Bronchial epithelial cell (primary cell): ENCODE measurements at regions not wholly inside any gene's neighbourhood (a gene's known extent, or its start where the extent isn't known, plus 50 kb on each side); places are given as distances from the start of the nearest gene placed in this dataset.
A peak's percentile ranks its signal among the peaks of the same experiment; 100 is the strongest.
"Not testable (repeated sequence)": the region's sequence is repeated elsewhere in the genome, so short reads cannot be mapped to it uniquely, and the experiment has no call there.

Experiments
- DNase-seq: peaks from one replicate; pipeline ENCODE4 v3.0.0-alpha.2; 2010; ENCODE audit warnings: low read depth
- FAIRE-seq: peaks from 2 replicates; lab custom pipeline; 2011; peaks lifted over from hg19 to GRCh38; lab: Jason Lieb, UNC
- H3K27me3 ChIP-seq: 2 replicates; pipeline ENCODE4 v1.5.1; 2011; ENCODE audit warnings: low read length; ENCODE audit not compliant: control insufficient read depth, insufficient read depth
- H3K36me3 ChIP-seq: 2 replicates; pipeline ENCODE4 v1.5.1; 2011; ENCODE audit warnings: low read length; ENCODE audit not compliant: control insufficient read depth, insufficient read depth
- H3K4me3 ChIP-seq: 2 replicates; pipeline ENCODE4 v1.5.1; 2011; ENCODE audit warnings: mild to moderate bottlenecking, low read depth, low read length, control low read depth
- TF ChIP-seq, protein P1 (sequence below): IDR thresholded peaks from 2 replicates; pipeline ENCODE4 v1.5.1; 2011; ENCODE audit warnings: mild to moderate bottlenecking, moderate library complexity, low read length, control low read depth, inconsistent platforms; ENCODE audit not compliant: insufficient read depth, severe bottlenecking

DNA sequence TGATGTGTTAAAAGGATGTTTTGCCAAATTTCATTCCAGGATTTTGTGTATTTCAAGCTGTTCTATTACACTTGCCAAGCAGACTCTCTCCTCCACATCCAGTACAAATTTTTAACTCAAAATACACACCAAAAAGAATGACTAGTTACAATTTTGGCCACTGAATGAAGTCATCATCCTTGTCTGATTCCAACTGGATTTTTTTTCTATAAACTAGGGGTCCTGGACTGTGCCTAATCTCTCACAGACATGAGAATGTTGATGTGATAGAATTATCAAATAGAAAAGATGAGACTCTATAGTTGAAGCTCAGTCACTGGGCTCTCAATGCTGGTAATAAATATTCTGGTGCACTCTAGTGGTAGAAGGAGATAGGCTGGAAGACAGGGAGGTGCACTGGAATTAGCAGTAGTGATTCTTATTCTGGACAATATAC, 85.8 kb downstream of the FANCF start:
- FAIRE-seq (no peak), DNase-seq (peak; percentile 58)
- TF ChIP-seq, protein P1, sequence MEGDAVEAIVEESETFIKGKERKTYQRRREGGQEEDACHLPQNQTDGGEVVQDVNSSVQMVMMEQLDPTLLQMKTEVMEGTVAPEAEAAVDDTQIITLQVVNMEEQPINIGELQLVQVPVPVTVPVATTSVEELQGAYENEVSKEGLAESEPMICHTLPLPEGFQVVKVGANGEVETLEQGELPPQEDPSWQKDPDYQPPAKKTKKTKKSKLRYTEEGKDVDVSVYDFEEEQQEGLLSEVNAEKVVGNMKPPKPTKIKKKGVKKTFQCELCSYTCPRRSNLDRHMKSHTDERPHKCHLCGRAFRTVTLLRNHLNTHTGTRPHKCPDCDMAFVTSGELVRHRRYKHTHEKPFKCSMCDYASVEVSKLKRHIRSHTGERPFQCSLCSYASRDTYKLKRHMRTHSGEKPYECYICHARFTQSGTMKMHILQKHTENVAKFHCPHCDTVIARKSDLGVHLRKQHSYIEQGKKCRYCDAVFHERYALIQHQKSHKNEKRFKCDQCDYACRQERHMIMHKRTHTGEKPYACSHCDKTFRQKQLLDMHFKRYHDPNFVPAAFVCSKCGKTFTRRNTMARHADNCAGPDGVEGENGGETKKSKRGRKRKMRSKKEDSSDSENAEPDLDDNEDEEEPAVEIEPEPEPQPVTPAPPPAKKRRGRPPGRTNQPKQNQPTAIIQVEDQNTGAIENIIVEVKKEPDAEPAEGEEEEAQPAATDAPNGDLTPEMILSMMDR: peak; percentile 62
- no peaks in the 10 kb centered on the region for H3K36me3 ChIP-seq
- H3K4me3 ChIP-seq: no peak overlapping the region
- no peaks in the 10 kb centered on the region for H3K27me3 ChIP-seq

DNA sequence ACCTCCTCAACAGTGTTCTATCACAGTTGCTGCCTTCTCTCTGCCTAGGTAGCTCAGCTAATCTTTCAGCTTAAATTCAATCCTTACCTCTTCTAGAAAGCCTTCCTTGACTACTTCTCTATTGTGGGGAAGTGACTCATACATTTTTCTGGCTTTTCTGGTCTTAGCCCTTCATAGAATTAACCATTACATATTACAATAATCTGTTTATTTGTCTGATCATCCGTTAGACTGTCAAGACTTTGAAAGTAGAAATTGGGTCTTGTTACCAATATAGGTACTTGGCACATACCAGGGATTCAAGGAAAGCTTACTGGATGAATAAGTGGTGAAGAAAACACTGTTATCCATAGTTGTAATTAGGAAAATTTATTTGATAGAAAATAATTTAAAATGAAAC, 89.6 kb downstream of the FANCF start:
- DNase-seq: peak; percentile 58
- Histone ChIP-seq H3K36me3 (no peaks in the 10 kb centered on the region), H3K27me3 (no peaks in the 10 kb centered on the region), H3K4me3 (no peak overlapping the region)
- FAIRE-seq: no peak
- TF ChIP-seq, protein P1: no peak

DNA sequence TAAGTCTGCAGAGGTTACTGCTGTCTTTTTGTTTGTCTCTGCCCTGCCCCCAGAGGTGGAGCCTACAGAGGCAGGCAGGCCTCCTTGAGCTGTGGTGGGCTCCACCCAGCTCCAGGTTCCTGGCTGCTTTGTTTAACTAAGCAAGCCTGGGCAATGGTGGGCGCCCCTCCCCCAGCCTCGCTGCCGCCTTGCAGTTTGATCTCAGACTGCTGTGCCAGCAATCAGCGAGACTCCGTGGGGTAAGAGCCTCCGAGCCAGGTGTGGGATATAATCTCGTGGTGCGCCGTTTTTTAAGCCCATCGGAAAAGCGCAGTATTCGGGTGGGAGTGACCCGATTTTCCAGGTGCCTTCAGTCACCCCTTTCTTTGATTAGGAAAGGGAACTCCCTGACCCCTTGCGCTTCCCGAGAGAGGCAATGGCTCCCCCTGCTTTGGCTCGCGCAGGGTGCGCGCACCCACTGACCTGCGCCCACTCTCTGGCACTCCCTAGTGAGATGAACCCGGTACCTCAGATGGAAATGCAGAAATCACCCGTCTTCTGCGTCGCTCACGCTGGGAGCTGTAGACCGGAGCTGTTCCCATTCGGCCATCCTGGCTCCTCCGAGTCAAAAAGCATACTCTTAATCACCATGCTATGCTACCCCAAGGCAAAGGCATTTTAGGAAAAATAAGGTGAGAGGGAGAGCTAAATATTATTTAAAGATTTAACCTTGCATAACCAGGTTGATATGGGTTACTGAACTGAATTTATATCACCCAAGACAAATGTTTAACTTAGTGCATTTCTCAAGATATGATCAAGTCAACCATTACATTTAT, 96.8 kb downstream of the FANCF start:
- H3K4me3 ChIP-seq, DNase-seq, H3K27me3 ChIP-seq, H3K36me3 ChIP-seq, FAIRE-seq: not testable (repeated sequence)

- no peak for DNase-seq
- FAIRE-seq: no peak
- Histone ChIP-seq H3K4me3 (no peak overlapping the region), H3K27me3 (no peaks in the 10 kb centered on the region), H3K36me3 (no peaks in the 10 kb centered on the region)
- TF ChIP-seq, protein P1: no peak
These were observed 103.4 kb downstream of the FANCF start for GRCh38 chr11:22522225-22522624.

GRCh38 chr11:22521226-22521625, 104.4 kb downstream of the FANCF start:
- no peak overlapping the region for H3K4me3 ChIP-seq
- TF ChIP-seq, protein P1: no peak
- no peaks in the 10 kb centered on the region for H3K36me3 ChIP-seq
- FAIRE-seq (peak; percentile 58), DNase-seq (peak; percentile 87)
- no peaks in the 10 kb centered on the region for H3K27me3 ChIP-seq

DNA sequence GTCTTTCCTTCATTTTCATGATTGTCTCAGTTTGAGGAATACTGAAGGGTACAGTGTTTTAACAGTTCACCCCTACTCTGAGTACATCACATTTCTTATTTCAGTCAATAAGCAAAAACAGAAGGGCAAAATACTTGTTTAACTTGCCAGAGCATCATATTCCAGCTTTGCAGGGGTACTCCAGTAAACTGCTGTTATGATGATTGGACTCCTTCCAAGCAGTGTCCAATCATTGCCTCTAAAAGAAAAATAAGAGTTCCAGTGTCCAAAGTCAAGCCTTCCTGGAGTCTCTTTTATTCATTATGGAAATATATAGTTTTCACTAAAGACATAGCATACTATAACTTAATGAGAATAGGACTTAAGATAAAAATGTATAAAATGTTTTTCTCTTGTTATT, 105.1 kb downstream of the FANCF start:
- FAIRE-seq (no peak), DNase-seq (no peak)
- Histone ChIP-seq H3K36me3 (no peaks in the 10 kb centered on the region), H3K4me3 (no peak overlapping the region), H3K27me3 (no peaks in the 10 kb centered on the region)
- TF ChIP-seq, protein P1: no peak

GRCh38 chr11:22518344-22518743, 107.3 kb downstream of the FANCF start:
- not testable (repeated sequence) for H3K36me3 ChIP-seq, FAIRE-seq, H3K4me3 ChIP-seq, H3K27me3 ChIP-seq
- peak; percentile 75 for DNase-seq
